ENCODE measurements at regions not wholly inside any gene's neighbourhood (a gene's known extent, or its start where the extent isn't known, plus 50 kb on each side); places are given as distances from the start of the nearest gene placed in this dataset.

DNA sequence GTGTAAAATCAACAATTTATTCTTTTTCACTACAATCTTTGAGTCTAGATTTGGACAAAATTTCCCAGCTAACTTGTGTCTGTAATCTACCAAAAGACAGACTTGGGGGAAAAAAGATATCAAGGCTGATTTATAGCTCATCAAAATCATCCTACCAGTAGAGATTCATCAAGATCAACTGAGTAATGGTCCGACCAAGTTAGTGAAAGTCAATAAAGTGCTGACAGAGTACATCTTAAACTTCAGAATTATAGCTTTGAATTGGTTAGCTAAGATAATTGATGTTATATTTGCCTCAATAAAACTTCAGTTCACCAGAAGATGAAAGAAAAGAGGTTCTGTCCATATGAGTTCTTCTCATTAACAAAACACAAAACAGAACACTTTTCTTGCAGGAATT is 207.1 kb upstream of the KYNU start:
- no peak for DNase-seq
- Histone ChIP-seq H3K27me3 (ENCODE audit: insufficient read depth, low read length) (no peaks in the 10 kb centered on the region), H3T11ph (ENCODE audit: low read length) (no peak overlapping the region), H2BK15ac (ENCODE audit: low read depth, low read length) (no peak overlapping the region), H2BK20ac (ENCODE audit: low read depth, low read length, poor library complexity, severe bottlenecking) (no peak overlapping the region), H2BK12ac (ENCODE audit: insufficient read length, low read depth, low read length) (no peak overlapping the region), H4K20me1 (ENCODE audit: control insufficient read depth, insufficient read depth, insufficient read length) (no peaks in the 10 kb centered on the region), H2BK120ac (ENCODE audit: low read depth, low read length, poor library complexity, severe bottlenecking) (no peak overlapping the region), H3K4me2 (ENCODE audit: insufficient read depth, insufficient read length, low read length) (no peak overlapping the region), H3K79me2 (ENCODE audit: insufficient read depth, low read length) (no peaks in the 10 kb centered on the region), H3K9me3 (ENCODE audit: control insufficient read depth, low read depth, low read length) (no peaks in the 10 kb centered on the region), H2BK5ac (ENCODE audit: insufficient read length, low read length) (no peak overlapping the region), H3K23me2 (ENCODE audit: insufficient read length, low read depth, low read length, poor library complexity, severe bottlenecking) (no peaks in the 10 kb centered on the region), H3K23ac (ENCODE audit: insufficient read length, low read depth, low read length) (no peak overlapping the region), H3K56ac (ENCODE audit: insufficient read length, low read depth, low read length) (no peak overlapping the region), H3K79me1 (ENCODE audit: insufficient read depth, low read depth, low read length, poor library complexity, severe bottlenecking) (no peaks in the 10 kb centered on the region), H3K4me1 (ENCODE audit: insufficient read depth, low read length) (no peaks in the 10 kb centered on the region), H2AFZ (ENCODE audit: low read length) (no peak overlapping the region), H3K9ac (ENCODE audit: extremely low read depth, insufficient read length, low read length) (no peak overlapping the region), H3K27ac (ENCODE audit: insufficient read length, low read depth, low read length) (no peak overlapping the region), H3K4ac (ENCODE audit: low read depth, low read length) (no peak overlapping the region), H2AK5ac (ENCODE audit: insufficient read length, low read length) (no peak overlapping the region), H3K18ac (ENCODE audit: insufficient read length, low read depth, low read length) (no peak overlapping the region), H4K5ac (ENCODE audit: insufficient read length, low read depth, low read length) (no peak overlapping the region), H3K14ac (ENCODE audit: insufficient read depth, low read length) (no peak overlapping the region), H4K8ac (replicated peaks; ENCODE audit: insufficient read length, low read depth, low read length) (no peak overlapping the region), H4K91ac (ENCODE audit: insufficient read length, low read depth, low read length) (no peak overlapping the region)
- Mint-ChIP-seq H3K4me1 (no peaks in the 10 kb centered on the region), H3K9me3 (no peaks in the 10 kb centered on the region), H3K4me3 (no peak overlapping the region), H3K27me3 (ENCODE audit: low read depth) (no peaks in the 10 kb centered on the region), H3K36me3 (ENCODE audit: insufficient read depth in 1 of 3, low read depth in 3 of 3) (no peaks in the 10 kb centered on the region), H3K27ac (no peak overlapping the region)
- WGBS (ENCODE audit: extremely low coverage, insufficient read length, low lambda C conversion rate) = no CpG with 5 or more reads among the region's 1 CpG
- TF ChIP-seq, protein P1, sequence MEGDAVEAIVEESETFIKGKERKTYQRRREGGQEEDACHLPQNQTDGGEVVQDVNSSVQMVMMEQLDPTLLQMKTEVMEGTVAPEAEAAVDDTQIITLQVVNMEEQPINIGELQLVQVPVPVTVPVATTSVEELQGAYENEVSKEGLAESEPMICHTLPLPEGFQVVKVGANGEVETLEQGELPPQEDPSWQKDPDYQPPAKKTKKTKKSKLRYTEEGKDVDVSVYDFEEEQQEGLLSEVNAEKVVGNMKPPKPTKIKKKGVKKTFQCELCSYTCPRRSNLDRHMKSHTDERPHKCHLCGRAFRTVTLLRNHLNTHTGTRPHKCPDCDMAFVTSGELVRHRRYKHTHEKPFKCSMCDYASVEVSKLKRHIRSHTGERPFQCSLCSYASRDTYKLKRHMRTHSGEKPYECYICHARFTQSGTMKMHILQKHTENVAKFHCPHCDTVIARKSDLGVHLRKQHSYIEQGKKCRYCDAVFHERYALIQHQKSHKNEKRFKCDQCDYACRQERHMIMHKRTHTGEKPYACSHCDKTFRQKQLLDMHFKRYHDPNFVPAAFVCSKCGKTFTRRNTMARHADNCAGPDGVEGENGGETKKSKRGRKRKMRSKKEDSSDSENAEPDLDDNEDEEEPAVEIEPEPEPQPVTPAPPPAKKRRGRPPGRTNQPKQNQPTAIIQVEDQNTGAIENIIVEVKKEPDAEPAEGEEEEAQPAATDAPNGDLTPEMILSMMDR (conservative IDR thresholded peaks at IDR 0.05) = no peak

All from H9 (cell line).